OCI-LY7 (cell line): ENCODE measurements at regions not wholly inside any gene's neighbourhood (a gene's known extent, or its start where the extent isn't known, plus 50 kb on each side); places are given as distances from the start of the nearest gene placed in this dataset.

Experiments
- BruUV-seq: library from RNA; stranded (reverse); fragments of 400-500 nt; replicated peaks from 2 replicates; lab custom pipeline; 2021; lab: Mats Ljungman, UMichigan
- CTCF ChIA-PET: fragments of 300-600 bp; sonication (Branson Sonifier 250); formaldehyde crosslinking; loops from one replicate; lab custom pipeline; 2022; ENCODE audit warnings: antibody characterized with exemption; ENCODE audit not compliant: unreplicated experiment; lab: Charles Lee
- POLR2A ChIA-PET: fragments of 300-600 bp; sonication (Branson Sonifier 250); formaldehyde crosslinking; loops from one replicate; lab custom pipeline; 2022; ENCODE audit warnings: antibody characterized with exemption; lab: Charles Lee
- DNase-seq: peaks from one replicate; pipeline ENCODE4 v3.0.0-alpha.2; 2015; ENCODE audit warnings: low spot score
- H2AFZ ChIP-seq: fragments of 200-600 bp; sonication (generic), shearing (Covaris generic); 2 replicates; pipeline ENCODE4 v1.6.1; 2014; ENCODE audit warnings: mild to moderate bottlenecking, antibody characterized with exemption, low read length, moderate library complexity
- H3K27ac ChIP-seq: fragments of 200-600 bp; sonication (generic); 2 replicates; pipeline ENCODE4 v1.5.1; 2014; ENCODE audit warnings: mixed run types, low read depth, mild to moderate bottlenecking, moderate library complexity, low read length, inconsistent platforms; ENCODE audit not compliant: poor library complexity, severe bottlenecking
- H3K36me3 ChIP-seq: fragments of 200-600 bp; sonication (generic); 2 replicates; pipeline ENCODE4 v1.6.1; 2014; ENCODE audit warnings: mild to moderate bottlenecking, antibody characterized with exemption, low read length, moderate library complexity, mixed read lengths; ENCODE audit not compliant: insufficient read depth
- H3K4me1 ChIP-seq: fragments of 200-600 bp; sonication (generic); 2 replicates; pipeline ENCODE4 v1.5.1; 2014; ENCODE audit warnings: mild to moderate bottlenecking, low read length; ENCODE audit not compliant: insufficient read depth, poor library complexity, severe bottlenecking
- H3K4me2 ChIP-seq: fragments of 200-600 bp; sonication (generic); 2 replicates; pipeline ENCODE4 v1.6.1; 2014; ENCODE audit warnings: mild to moderate bottlenecking, low read length
- H3K4me3 ChIP-seq: fragments of 200-600 bp; sonication (generic); 2 replicates; pipeline ENCODE4 v1.5.1; 2014; ENCODE audit warnings: mild to moderate bottlenecking, low read depth, low read length; ENCODE audit not compliant: poor library complexity, severe bottlenecking
- H3K79me2 ChIP-seq: fragments of 200-600 bp; sonication (generic); 2 replicates; pipeline ENCODE4 v1.6.1; 2016; ENCODE audit warnings: low read depth, mild to moderate bottlenecking, low read length, moderate library complexity, mixed read lengths; ENCODE audit not compliant: insufficient read depth
- H3K9me2 ChIP-seq: fragments of 200-600 bp; sonication (generic); 2 replicates; pipeline ENCODE4 v1.6.1; 2016; ENCODE audit warnings: mild to moderate bottlenecking, low read length, mixed read lengths; ENCODE audit not compliant: insufficient read depth
- H3K9me3 ChIP-seq: fragments of 200-600 bp; sonication (generic); 2 replicates; pipeline ENCODE4 v1.6.1; 2014; ENCODE audit warnings: mild to moderate bottlenecking, mixed run types, low read length, mixed read lengths
- H4K20me1 ChIP-seq: fragments of 200-600 bp; sonication (generic); 2 replicates; pipeline ENCODE4 v1.6.1; 2014; ENCODE audit warnings: mild to moderate bottlenecking, antibody characterized with exemption, low read length, moderate library complexity, mixed read lengths; ENCODE audit not compliant: insufficient read depth
- CTCF ChIP-seq: fragments of 200-600 bp; sonication (generic); conservative IDR thresholded peaks from 2 replicates; pipeline ENCODE4 v1.5.1; 2014; ENCODE audit warnings: mild to moderate bottlenecking, antibody characterized with exemption, low read length, moderate library complexity, mixed read lengths
- EZH2phosphoT487 ChIP-seq: fragments of 200-600 bp; sonication (generic); IDR thresholded peaks from 2 replicates; pipeline ENCODE4 v1.6.1; 2018; ENCODE audit warnings: low read depth, borderline replicate concordance, mild to moderate bottlenecking, mixed run types, antibody characterized with exemption, low read length, moderate library complexity, mixed read lengths
- intact Hi-C: fragments of 100-400 bp; cut with micrococcal nuclease; formaldehyde crosslinking; loops from one replicate; pipeline ENCODE4 v1.10.0; 2022; ENCODE audit not compliant: unreplicated experiment

- ChIA-PET CTCF (no interaction called here), POLR2A (no interaction called here)
- Histone ChIP-seq H4K20me1 (no peaks in the 10 kb centered on the region), H3K4me2 (no peak overlapping the region), H3K36me3 (no peaks in the 10 kb centered on the region), H3K9me2 (no peaks in the 10 kb centered on the region; the same call in 1 of the 2 replicates), H3K4me1 (no peaks in the 10 kb centered on the region), H3K79me2 (no peaks in the 10 kb centered on the region), H3K27ac (no peak overlapping the region), H2AFZ (no peak overlapping the region), H3K9me3 (no peaks in the 10 kb centered on the region), H3K4me3 (no peak overlapping the region)
- intact Hi-C loops = no loop called here
- no peak for DNase-seq
- BruUV-seq = no TSS peak
- TF ChIP-seq CTCF (no peak), EZH2phosphoT487 (no peak)
Measured at GRCh38 chr4:126267689-126268088, 952.9 kb downstream of the FAT4 start.

- Histone ChIP-seq H4K20me1 (no peaks in the 10 kb centered on the region), H3K4me2 (no peak overlapping the region), H3K9me3 (no peaks in the 10 kb centered on the region), H3K36me3 (no peaks in the 10 kb centered on the region), H3K4me1 (no peaks in the 10 kb centered on the region), H3K4me3 (no peak overlapping the region), H3K27ac (no peak overlapping the region), H2AFZ (no peak overlapping the region), H3K9me2 (no peaks in the 10 kb centered on the region; the same call in 1 of the 2 replicates), H3K79me2 (no peaks in the 10 kb centered on the region)
- POLR2A ChIA-PET = no interaction called here
- intact Hi-C loops = no loop called here
- DNase-seq = no peak
- TF ChIP-seq EZH2phosphoT487 (no peak), CTCF (no peak)
- BruUV-seq = no TSS peak
- CTCF ChIA-PET = no interaction called here
Measured at GRCh38 chr4:126268106-126268505, 953.4 kb downstream of the FAT4 start.

GRCh38 chr4:126269106-126269505, 954.4 kb downstream of the FAT4 start:
- no peaks in the 10 kb centered on the region; the same call in 1 of the 2 replicates for H3K9me2 ChIP-seq
- no peak overlapping the region for H3K4me3 ChIP-seq
- H3K79me2 ChIP-seq = no peaks in the 10 kb centered on the region
- no peaks in the 10 kb centered on the region for H3K9me3 ChIP-seq
- ChIA-PET CTCF (no interaction called here), POLR2A (no interaction called here)
- H3K27ac ChIP-seq = no peak overlapping the region
- no peaks in the 10 kb centered on the region for H3K4me1 ChIP-seq
- TF ChIP-seq CTCF (no peak), EZH2phosphoT487 (no peak)
- no peak overlapping the region for H3K4me2 ChIP-seq
- H2AFZ ChIP-seq = no peak overlapping the region
- no peaks in the 10 kb centered on the region for H4K20me1 ChIP-seq
- intact Hi-C loops = no loop called here
- H3K36me3 ChIP-seq = no peaks in the 10 kb centered on the region
- DNase-seq = no peak
- no TSS peak for BruUV-seq
